ENCODE measurements at regions not wholly inside any gene's neighbourhood (a gene's known extent, or its start where the extent isn't known, plus 50 kb on each side); places are given as distances from the start of the nearest gene placed in this dataset.

GRCh38 chr3:124412644-124413043, 317.6 kb upstream of the UMPS start:
- Histone ChIP-seq H3K27me3 (replicated peaks; ENCODE audit: control insufficient read depth, insufficient read depth, low read length, poor library complexity, severe bottlenecking) (no peaks in the 10 kb centered on the region), H3K4me3 (ENCODE audit: insufficient read depth, low read depth, low read length, poor library complexity, severe bottlenecking) (no peak overlapping the region), H3K36me3 (ENCODE audit: control insufficient read depth, insufficient read depth, low read length) (no peaks in the 10 kb centered on the region), H3K9me3 (ENCODE audit: control insufficient read depth, low read length) (no peaks in the 10 kb centered on the region), H3K4me1 (ENCODE audit: control insufficient read depth, insufficient read depth, low read length, poor library complexity, severe bottlenecking) (no peaks in the 10 kb centered on the region), H3K27ac (ENCODE audit: insufficient read depth, low read length, poor library complexity, severe bottlenecking) (no peak overlapping the region)
- DNase-seq, result no peak

GRCh38 chr3:124413393-124413792, 316.9 kb upstream of the UMPS start:
- Histone ChIP-seq H3K4me1 (ENCODE audit: control insufficient read depth, insufficient read depth, low read length, poor library complexity, severe bottlenecking) (no peaks in the 10 kb centered on the region), H3K27me3 (replicated peaks; ENCODE audit: control insufficient read depth, insufficient read depth, low read length, poor library complexity, severe bottlenecking) (no peaks in the 10 kb centered on the region), H3K27ac (ENCODE audit: insufficient read depth, low read length, poor library complexity, severe bottlenecking) (no peak overlapping the region), H3K36me3 (ENCODE audit: control insufficient read depth, insufficient read depth, low read length) (no peaks in the 10 kb centered on the region), H3K9me3 (ENCODE audit: control insufficient read depth, low read length) (no peaks in the 10 kb centered on the region), H3K4me3 (ENCODE audit: insufficient read depth, low read depth, low read length, poor library complexity, severe bottlenecking) (no peak overlapping the region)
- DNase-seq, result no peak

- H3K27ac ChIP-seq (ENCODE audit: insufficient read depth, low read length, poor library complexity, severe bottlenecking), result no peak overlapping the region
- DNase-seq, result no peak
- no peak overlapping the region for H3K4me3 ChIP-seq (ENCODE audit: insufficient read depth, low read depth, low read length, poor library complexity, severe bottlenecking)
- no peaks in the 10 kb centered on the region for H3K36me3 ChIP-seq (ENCODE audit: control insufficient read depth, insufficient read depth, low read length)
- H3K27me3 ChIP-seq (replicated peaks; ENCODE audit: control insufficient read depth, insufficient read depth, low read length, poor library complexity, severe bottlenecking), result no peaks in the 10 kb centered on the region
- no peaks in the 10 kb centered on the region for H3K4me1 ChIP-seq (ENCODE audit: control insufficient read depth, insufficient read depth, low read length, poor library complexity, severe bottlenecking)
- no peaks in the 10 kb centered on the region for H3K9me3 ChIP-seq (ENCODE audit: control insufficient read depth, low read length)
These were observed 316.2 kb upstream of the UMPS start for GRCh38 chr3:124413989-124414598.

DNA sequence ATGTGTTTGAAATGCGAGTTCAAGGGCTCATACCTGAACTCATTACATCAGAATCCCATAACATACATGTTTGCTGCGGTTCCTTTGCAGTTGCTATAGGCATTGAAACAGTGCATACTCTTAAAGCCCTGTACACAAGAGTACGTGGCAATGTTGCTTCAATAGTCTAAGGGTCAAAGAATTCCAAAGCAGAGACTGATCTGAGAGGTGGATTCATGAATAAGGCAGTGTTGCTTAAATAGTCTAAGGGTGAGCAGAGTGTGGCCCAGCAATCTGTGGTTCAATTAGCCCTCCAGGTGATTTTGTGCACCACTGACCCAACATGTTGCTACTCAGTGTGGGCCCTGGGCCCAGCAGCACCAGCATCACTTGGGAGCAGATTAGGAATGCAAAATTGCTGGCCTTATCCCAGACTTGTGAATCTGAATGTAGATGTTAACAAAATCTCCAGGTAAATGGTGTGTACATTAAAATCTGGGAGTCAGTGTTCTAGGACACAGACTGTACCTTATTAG, 314.7 kb upstream of the UMPS start:
- H3K9me3 ChIP-seq (ENCODE audit: control insufficient read depth, low read length), result no peaks in the 10 kb centered on the region
- no peak overlapping the region for H3K4me3 ChIP-seq (ENCODE audit: insufficient read depth, low read depth, low read length, poor library complexity, severe bottlenecking)
- no peaks in the 10 kb centered on the region for H3K27me3 ChIP-seq (replicated peaks; ENCODE audit: control insufficient read depth, insufficient read depth, low read length, poor library complexity, severe bottlenecking)
- no peak overlapping the region for H3K27ac ChIP-seq (ENCODE audit: insufficient read depth, low read length, poor library complexity, severe bottlenecking)
- DNase-seq, result no peak
- H3K36me3 ChIP-seq (ENCODE audit: control insufficient read depth, insufficient read depth, low read length), result no peaks in the 10 kb centered on the region
- H3K4me1 ChIP-seq (ENCODE audit: control insufficient read depth, insufficient read depth, low read length, poor library complexity, severe bottlenecking), result no peaks in the 10 kb centered on the region

GRCh38 chr3:124419303-124419702, 310.9 kb upstream of the UMPS start:
- Histone ChIP-seq H3K4me1 (ENCODE audit: control insufficient read depth, insufficient read depth, low read length, poor library complexity, severe bottlenecking) (no peaks in the 10 kb centered on the region), H3K36me3 (ENCODE audit: control insufficient read depth, insufficient read depth, low read length) (no peaks in the 10 kb centered on the region), H3K27ac (ENCODE audit: insufficient read depth, low read length, poor library complexity, severe bottlenecking) (no peak overlapping the region), H3K9me3 (ENCODE audit: control insufficient read depth, low read length) (no peaks in the 10 kb centered on the region), H3K4me3 (ENCODE audit: insufficient read depth, low read depth, low read length, poor library complexity, severe bottlenecking) (no peak overlapping the region), H3K27me3 (replicated peaks; ENCODE audit: control insufficient read depth, insufficient read depth, low read length, poor library complexity, severe bottlenecking) (no peaks in the 10 kb centered on the region)
- DNase-seq, result no peak

DNA sequence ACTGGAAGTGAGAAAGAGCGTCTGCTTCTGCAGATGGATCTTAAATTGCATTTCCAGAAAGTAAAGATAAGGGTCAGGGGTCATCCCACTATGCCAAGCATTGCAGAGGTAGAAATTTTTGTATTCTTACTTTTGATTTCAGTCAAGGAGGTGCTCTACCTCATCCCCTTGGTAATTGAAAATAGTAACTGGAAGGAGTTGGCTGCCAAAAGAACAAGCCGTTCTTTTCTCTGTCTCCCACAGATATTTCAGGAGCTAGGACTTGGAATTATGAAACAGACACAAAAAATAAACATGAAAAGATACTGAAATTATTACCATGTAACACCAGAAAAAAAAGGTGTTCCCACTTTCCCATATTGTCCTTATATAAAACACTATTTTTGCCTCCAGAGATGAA, 309.9 kb upstream of the UMPS start:
- H3K36me3 ChIP-seq (ENCODE audit: control insufficient read depth, insufficient read depth, low read length), result no peaks in the 10 kb centered on the region
- H3K9me3 ChIP-seq (ENCODE audit: control insufficient read depth, low read length), result no peaks in the 10 kb centered on the region
- H3K27ac ChIP-seq (ENCODE audit: insufficient read depth, low read length, poor library complexity, severe bottlenecking), result no peak overlapping the region
- H3K27me3 ChIP-seq (replicated peaks; ENCODE audit: control insufficient read depth, insufficient read depth, low read length, poor library complexity, severe bottlenecking), result no peaks in the 10 kb centered on the region
- no peak overlapping the region for H3K4me3 ChIP-seq (ENCODE audit: insufficient read depth, low read depth, low read length, poor library complexity, severe bottlenecking)
- no peak for DNase-seq
- H3K4me1 ChIP-seq (ENCODE audit: control insufficient read depth, insufficient read depth, low read length, poor library complexity, severe bottlenecking), result no peaks in the 10 kb centered on the region

- Histone ChIP-seq H3K27me3 (replicated peaks; ENCODE audit: control insufficient read depth, insufficient read depth, low read length, poor library complexity, severe bottlenecking) (no peaks in the 10 kb centered on the region), H3K36me3 (ENCODE audit: control insufficient read depth, insufficient read depth, low read length) (no peaks in the 10 kb centered on the region), H3K9me3 (ENCODE audit: control insufficient read depth, low read length) (no peaks in the 10 kb centered on the region), H3K4me1 (ENCODE audit: control insufficient read depth, insufficient read depth, low read length, poor library complexity, severe bottlenecking) (no peaks in the 10 kb centered on the region), H3K4me3 (ENCODE audit: insufficient read depth, low read depth, low read length, poor library complexity, severe bottlenecking) (no peak overlapping the region), H3K27ac (ENCODE audit: insufficient read depth, low read length, poor library complexity, severe bottlenecking) (no peak overlapping the region)
- DNase-seq, result no peak
These were observed 307.4 kb upstream of the UMPS start for GRCh38 chr3:124422805-124423204.

DNA sequence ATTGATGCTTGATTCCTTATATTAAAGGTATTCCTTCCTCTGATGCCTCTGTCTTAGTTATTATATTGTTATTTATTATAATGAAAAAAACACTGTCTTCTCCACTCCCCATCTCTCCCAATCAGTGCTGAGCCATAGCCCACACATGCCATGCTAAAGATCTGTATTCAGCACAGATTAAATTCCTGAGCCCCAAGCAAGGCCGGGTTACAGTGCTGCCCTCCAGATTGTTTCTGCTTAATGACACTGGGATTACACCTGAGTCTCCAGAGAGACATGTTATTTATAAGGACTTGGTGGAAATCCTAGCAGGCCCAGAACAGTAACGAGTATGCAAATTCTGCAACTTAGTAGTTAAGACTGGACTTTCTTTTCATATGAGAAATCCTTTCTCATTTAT, 305.9 kb upstream of the UMPS start:
- DNase-seq, result no peak
- Histone ChIP-seq H3K4me1 (ENCODE audit: control insufficient read depth, insufficient read depth, low read length, poor library complexity, severe bottlenecking) (no peaks in the 10 kb centered on the region), H3K36me3 (ENCODE audit: control insufficient read depth, insufficient read depth, low read length) (no peaks in the 10 kb centered on the region), H3K4me3 (ENCODE audit: insufficient read depth, low read depth, low read length, poor library complexity, severe bottlenecking) (no peak overlapping the region), H3K9me3 (ENCODE audit: control insufficient read depth, low read length) (no peaks in the 10 kb centered on the region), H3K27ac (ENCODE audit: insufficient read depth, low read length, poor library complexity, severe bottlenecking) (no peak overlapping the region), H3K27me3 (replicated peaks; ENCODE audit: control insufficient read depth, insufficient read depth, low read length, poor library complexity, severe bottlenecking) (no peaks in the 10 kb centered on the region)

DNA sequence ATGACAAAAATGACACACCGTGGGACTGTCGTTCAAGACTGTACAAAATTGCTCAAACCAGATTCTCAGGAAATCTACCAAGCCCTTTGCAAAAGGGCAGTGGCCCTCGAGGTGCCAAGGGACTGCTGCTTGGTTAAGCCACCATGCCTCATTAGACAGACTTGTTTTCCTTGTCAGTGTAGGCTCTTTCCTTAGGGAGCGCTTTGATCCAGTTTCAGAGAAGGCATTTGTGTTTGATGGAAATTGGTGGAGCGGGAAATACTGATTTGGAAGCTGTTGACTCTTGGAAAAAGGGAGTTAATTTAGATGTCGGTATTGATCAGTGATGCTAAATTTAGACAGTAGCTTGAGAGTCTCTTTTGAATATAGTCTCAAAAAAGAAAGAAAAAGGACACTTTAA, 304.3 kb upstream of the UMPS start:
- H3K9me3 ChIP-seq (ENCODE audit: control insufficient read depth, low read length), result no peaks in the 10 kb centered on the region
- no peaks in the 10 kb centered on the region for H3K36me3 ChIP-seq (ENCODE audit: control insufficient read depth, insufficient read depth, low read length)
- no peaks in the 10 kb centered on the region for H3K27me3 ChIP-seq (replicated peaks; ENCODE audit: control insufficient read depth, insufficient read depth, low read length, poor library complexity, severe bottlenecking)
- H3K4me3 ChIP-seq (ENCODE audit: insufficient read depth, low read depth, low read length, poor library complexity, severe bottlenecking), result no peak overlapping the region
- DNase-seq, result no peak
- no peaks in the 10 kb centered on the region for H3K4me1 ChIP-seq (ENCODE audit: control insufficient read depth, insufficient read depth, low read length, poor library complexity, severe bottlenecking)
- no peak overlapping the region for H3K27ac ChIP-seq (ENCODE audit: insufficient read depth, low read length, poor library complexity, severe bottlenecking)

GRCh38 chr3:124428372-124429128, 301.7 kb upstream of the UMPS start:
- no peak for DNase-seq
- no peaks in the 10 kb centered on the region for H3K27me3 ChIP-seq (replicated peaks; ENCODE audit: control insufficient read depth, insufficient read depth, low read length, poor library complexity, severe bottlenecking)
- H3K4me1 ChIP-seq (ENCODE audit: control insufficient read depth, insufficient read depth, low read length, poor library complexity, severe bottlenecking), result no peaks in the 10 kb centered on the region
- no peak overlapping the region for H3K27ac ChIP-seq (ENCODE audit: insufficient read depth, low read length, poor library complexity, severe bottlenecking)
- no peaks in the 10 kb centered on the region for H3K36me3 ChIP-seq (ENCODE audit: control insufficient read depth, insufficient read depth, low read length)
- no peaks in the 10 kb centered on the region for H3K9me3 ChIP-seq (ENCODE audit: control insufficient read depth, low read length)
- H3K4me3 ChIP-seq (ENCODE audit: insufficient read depth, low read depth, low read length, poor library complexity, severe bottlenecking), result no peak overlapping the region

Data from effector memory CD4-positive, alpha-beta T cell (primary cell).